Smooth muscle cell (in vitro differentiated cells): ENCODE measurements at regions not wholly inside any gene's neighbourhood (a gene's known extent, or its start where the extent isn't known, plus 50 kb on each side); places are given as distances from the start of the nearest gene placed in this dataset.
"Not testable (repeated sequence)": the region's sequence is repeated elsewhere in the genome, so short reads cannot be mapped to it uniquely, and the experiment has no call there.

ENCODE experiments used
- DNase-seq: peaks from one replicate; lab custom pipeline; 2025; ENCODE audit not compliant: unreplicated experiment; lab: John Stamatoyannopoulos, UW
- H2AFZ ChIP-seq: fragments of 200-600 bp; sonication (generic); 2 replicates; pipeline ENCODE4 v1.6.0; 2016; ENCODE audit warnings: antibody characterized with exemption, low read depth, mild to moderate bottlenecking
- H3F3A ChIP-seq: fragments of 200-600 bp; sonication (generic); 2 replicates; pipeline ENCODE4 v1.6.0; 2017; ENCODE audit warnings: antibody characterized with exemption, low read depth
- H3K27ac ChIP-seq: fragments of 200-600 bp; sonication (generic); 2 replicates; pipeline ENCODE4 v1.5.1; 2016; ENCODE audit warnings: low read depth, mild to moderate bottlenecking
- H3K27me3 ChIP-seq: fragments of 200-600 bp; sonication (generic); 2 replicates; pipeline ENCODE4 v1.6.1; 2016; ENCODE audit warnings: low read depth, mild to moderate bottlenecking
- H3K36me3 ChIP-seq: fragments of 200-600 bp; sonication (generic); 2 replicates; pipeline ENCODE4 v1.5.1; 2016; ENCODE audit warnings: low read depth
- H3K4me1 ChIP-seq: fragments of 200-600 bp; sonication (generic); 2 replicates; pipeline ENCODE4 v1.5.1; 2016; ENCODE audit warnings: low read depth
- H3K4me2 ChIP-seq: fragments of 200-600 bp; sonication (generic); 2 replicates; pipeline ENCODE4 v1.6.0; 2016; ENCODE audit warnings: mild to moderate bottlenecking
- H3K4me3 ChIP-seq: fragments of 200-600 bp; sonication (generic); 2 replicates; pipeline ENCODE4 v1.5.1; 2016; ENCODE audit warnings: mild to moderate bottlenecking
- H3K79me2 ChIP-seq: fragments of 200-600 bp; sonication (generic); 2 replicates; pipeline ENCODE4 v1.6.0; 2016; ENCODE audit warnings: low read depth, mild to moderate bottlenecking
- H3K9ac ChIP-seq: fragments of 200-600 bp; sonication (generic); 2 replicates; pipeline ENCODE4 v1.6.0; 2016; ENCODE audit warnings: low read depth
- H3K9me3 ChIP-seq: fragments of 200-600 bp; sonication (generic); replicated peaks from 2 replicates; pipeline ENCODE4 v1.5.1; 2016; ENCODE audit warnings: low read depth
- H4K20me1 ChIP-seq: fragments of 200-600 bp; sonication (generic); 2 replicates; pipeline ENCODE4 v1.6.0; 2016; ENCODE audit warnings: low read depth
- WGBS: methylation state at CpG from one replicate; pipeline ENCODE4 v1.1.7; 2016; ENCODE audit warnings: low lambda C conversion rate; 5-methylcytosine and 5-hydroxymethylcytosine counted together
- TF ChIP-seq, protein P1 (sequence below): fragments of 200-600 bp; sonication (generic); IDR thresholded peaks from 2 replicates; pipeline ENCODE4 v1.5.1; 2017; ENCODE audit warnings: borderline replicate concordance, mild to moderate bottlenecking, antibody characterized with exemption; ENCODE audit not compliant: insufficient read depth, poor library complexity, severe bottlenecking

DNA sequence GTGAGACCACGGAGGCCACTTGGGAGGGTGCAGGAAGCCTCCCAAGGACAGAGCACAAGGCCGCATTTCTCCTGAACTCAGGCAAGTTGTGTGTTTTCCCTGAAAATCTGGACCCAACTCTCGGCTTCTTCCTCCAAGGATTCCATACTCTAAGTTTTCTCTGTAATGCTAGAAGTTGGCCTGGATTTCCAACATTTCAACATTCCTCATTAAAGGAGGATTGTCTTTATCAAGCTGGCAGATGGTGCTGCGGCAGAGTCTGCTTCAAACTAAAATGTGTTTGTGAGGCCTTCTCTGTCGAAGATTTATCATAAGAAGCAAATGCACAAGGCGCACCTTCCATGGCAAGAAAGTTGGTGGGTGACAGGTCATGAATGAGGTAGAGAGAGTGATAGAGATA lies 94.4 kb upstream of the SATB2 start:
- TF ChIP-seq, protein P1, sequence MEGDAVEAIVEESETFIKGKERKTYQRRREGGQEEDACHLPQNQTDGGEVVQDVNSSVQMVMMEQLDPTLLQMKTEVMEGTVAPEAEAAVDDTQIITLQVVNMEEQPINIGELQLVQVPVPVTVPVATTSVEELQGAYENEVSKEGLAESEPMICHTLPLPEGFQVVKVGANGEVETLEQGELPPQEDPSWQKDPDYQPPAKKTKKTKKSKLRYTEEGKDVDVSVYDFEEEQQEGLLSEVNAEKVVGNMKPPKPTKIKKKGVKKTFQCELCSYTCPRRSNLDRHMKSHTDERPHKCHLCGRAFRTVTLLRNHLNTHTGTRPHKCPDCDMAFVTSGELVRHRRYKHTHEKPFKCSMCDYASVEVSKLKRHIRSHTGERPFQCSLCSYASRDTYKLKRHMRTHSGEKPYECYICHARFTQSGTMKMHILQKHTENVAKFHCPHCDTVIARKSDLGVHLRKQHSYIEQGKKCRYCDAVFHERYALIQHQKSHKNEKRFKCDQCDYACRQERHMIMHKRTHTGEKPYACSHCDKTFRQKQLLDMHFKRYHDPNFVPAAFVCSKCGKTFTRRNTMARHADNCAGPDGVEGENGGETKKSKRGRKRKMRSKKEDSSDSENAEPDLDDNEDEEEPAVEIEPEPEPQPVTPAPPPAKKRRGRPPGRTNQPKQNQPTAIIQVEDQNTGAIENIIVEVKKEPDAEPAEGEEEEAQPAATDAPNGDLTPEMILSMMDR = no peak
- H3K27ac ChIP-seq = no peak overlapping the region
- no peaks in the 10 kb centered on the region for H3K9me3 ChIP-seq
- H4K20me1 ChIP-seq = no peaks in the 10 kb centered on the region
- H2AFZ ChIP-seq = peak overlapping the region; percentile 14
- no peaks in the 10 kb centered on the region for H3K79me2 ChIP-seq
- H3K4me3 ChIP-seq = no peak overlapping the region
- no peaks in the 10 kb centered on the region for H3K27me3 ChIP-seq
- H3K4me1 ChIP-seq = no peaks in the 10 kb centered on the region
- no peak overlapping the region for H3K4me2 ChIP-seq
- no peak for DNase-seq
- H3K9ac ChIP-seq = no peak overlapping the region
- 60% methylated on average over 6 of the region's 6 CpGs for WGBS
- no peaks in the 10 kb centered on the region for H3F3A ChIP-seq
- H3K36me3 ChIP-seq = no peaks in the 10 kb centered on the region

DNA sequence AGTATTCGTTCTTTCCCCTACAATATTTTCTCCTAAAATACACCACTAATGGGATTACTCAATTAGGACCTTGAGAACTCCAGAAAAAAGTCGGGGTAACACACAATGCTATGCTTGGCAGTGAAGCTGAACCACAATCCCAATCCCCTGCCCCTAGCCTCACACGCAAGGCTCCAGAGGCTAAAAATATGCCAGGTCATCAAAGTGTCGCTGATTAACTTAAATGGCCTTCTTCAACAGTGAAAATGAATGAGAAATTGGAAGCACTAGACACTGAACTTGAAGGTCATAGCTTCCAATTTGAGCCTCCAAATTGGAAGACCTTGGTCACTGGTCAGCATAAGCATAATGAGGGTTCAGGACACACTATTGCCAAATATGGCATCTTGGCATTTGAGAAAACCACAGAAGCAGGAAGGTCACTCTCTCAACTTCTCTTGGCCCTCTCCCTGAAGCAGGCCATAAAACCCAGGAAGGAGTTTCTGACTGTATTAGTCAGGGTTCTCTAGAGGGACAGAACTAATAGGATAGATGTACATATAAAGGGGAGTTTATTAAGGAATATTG lies 86.0 kb upstream of the SATB2 start:
- H4K20me1 ChIP-seq = no peaks in the 10 kb centered on the region
- H3K9ac ChIP-seq = no peak overlapping the region
- WGBS = 96% methylated on average over 4 of the region's 4 CpGs
- H3K79me2 ChIP-seq = no peaks in the 10 kb centered on the region
- no peak overlapping the region for H3K4me3 ChIP-seq
- H3K4me2 ChIP-seq = no peak overlapping the region
- no peaks in the 10 kb centered on the region for H3K36me3 ChIP-seq
- H3K27me3 ChIP-seq = no peaks in the 10 kb centered on the region
- H2AFZ ChIP-seq = no peak overlapping the region
- H3K4me1 ChIP-seq = no peaks in the 10 kb centered on the region
- TF ChIP-seq, protein P1 = no peak
- no peak for DNase-seq
- H3K27ac ChIP-seq = no peak overlapping the region
- no peaks in the 10 kb centered on the region for H3F3A ChIP-seq
- no peaks in the 10 kb centered on the region for H3K9me3 ChIP-seq

DNA sequence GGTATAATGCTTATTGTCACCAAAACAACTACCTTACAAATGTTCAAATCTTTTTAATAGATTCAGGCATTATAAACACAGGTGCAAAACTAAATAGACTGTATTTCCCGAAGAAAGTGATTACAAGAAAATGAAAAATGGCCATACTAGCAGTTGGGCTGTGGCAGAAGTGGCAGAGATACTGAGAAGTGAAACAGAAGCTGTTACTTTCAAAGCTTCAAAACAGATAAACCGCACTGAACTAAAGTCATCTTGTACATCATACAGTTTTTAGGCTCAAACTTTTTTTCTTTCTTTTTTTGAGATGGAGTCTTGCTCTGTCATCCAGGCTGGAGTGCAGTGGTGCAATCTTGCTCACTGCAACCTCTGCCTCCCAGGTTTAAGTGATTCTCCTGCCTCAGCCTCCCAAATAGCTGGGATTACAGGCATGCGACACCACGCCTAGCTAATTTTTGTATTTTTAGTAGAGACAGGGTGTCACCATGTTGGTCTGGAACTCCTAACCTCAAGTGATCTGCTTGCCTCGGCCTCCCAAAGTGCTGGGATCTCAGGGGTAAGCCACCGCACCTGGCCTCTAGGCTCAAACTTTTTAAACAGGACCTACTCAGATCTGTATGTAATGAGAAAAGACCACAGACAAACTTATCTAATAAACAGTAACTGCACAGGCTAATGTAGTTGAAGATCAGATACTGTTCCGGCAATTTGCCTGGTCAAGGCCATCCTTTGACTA lies 77.9 kb upstream of the SATB2 start:
- DNase-seq = no peak
- Histone ChIP-seq H2AFZ (no peak overlapping the region), H4K20me1 (no peaks in the 10 kb centered on the region), H3K9me3 (no peaks in the 10 kb centered on the region), H3K27me3 (no peaks in the 10 kb centered on the region), H3K4me1 (no peaks in the 10 kb centered on the region), H3K4me2 (no peak overlapping the region), H3K36me3 (no peaks in the 10 kb centered on the region), H3K79me2 (no peaks in the 10 kb centered on the region), H3K4me3 (no peak overlapping the region), H3K9ac (no peak overlapping the region), H3K27ac (no peak overlapping the region), H3F3A (peaks cover 3% of the 10 kb centered on the region)
- WGBS = 90% methylated on average over 7 of the region's 7 CpGs
- TF ChIP-seq, protein P1 = no peak

DNA sequence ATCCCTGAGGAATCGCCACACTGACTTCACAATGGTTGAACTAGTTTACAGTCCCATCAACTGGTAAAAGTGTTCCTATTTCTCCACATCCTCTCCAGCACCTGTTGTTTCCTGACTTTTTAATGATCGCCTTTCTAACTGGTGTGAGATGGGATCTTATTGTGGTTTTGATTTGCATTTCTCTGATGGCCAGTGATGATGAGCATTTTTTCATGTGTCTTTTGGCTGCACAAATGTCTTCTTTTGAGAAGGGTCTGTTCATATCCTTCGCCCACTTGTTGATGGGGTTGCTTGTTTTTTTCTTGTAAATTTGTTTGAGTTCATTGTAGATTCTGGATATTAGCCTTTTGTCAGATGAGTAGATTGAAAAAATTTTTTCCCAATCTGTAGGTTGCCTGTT lies 76.1 kb upstream of the SATB2 start:
- not testable (repeated sequence) for H3F3A ChIP-seq, H3K36me3 ChIP-seq, DNase-seq, H4K20me1 ChIP-seq, H3K4me1 ChIP-seq, H3K9me3 ChIP-seq, H3K4me3 ChIP-seq, H3K27me3 ChIP-seq, H3K27ac ChIP-seq, H3K9ac ChIP-seq, H3K79me2 ChIP-seq, H2AFZ ChIP-seq, H3K4me2 ChIP-seq
- WGBS = 87% methylated on average over 3 of the region's 3 CpGs
